ENCODE measurements at regions not wholly inside any gene's neighbourhood (a gene's known extent, or its start where the extent isn't known, plus 50 kb on each side); places are given as distances from the start of the nearest gene placed in this dataset.

DNA sequence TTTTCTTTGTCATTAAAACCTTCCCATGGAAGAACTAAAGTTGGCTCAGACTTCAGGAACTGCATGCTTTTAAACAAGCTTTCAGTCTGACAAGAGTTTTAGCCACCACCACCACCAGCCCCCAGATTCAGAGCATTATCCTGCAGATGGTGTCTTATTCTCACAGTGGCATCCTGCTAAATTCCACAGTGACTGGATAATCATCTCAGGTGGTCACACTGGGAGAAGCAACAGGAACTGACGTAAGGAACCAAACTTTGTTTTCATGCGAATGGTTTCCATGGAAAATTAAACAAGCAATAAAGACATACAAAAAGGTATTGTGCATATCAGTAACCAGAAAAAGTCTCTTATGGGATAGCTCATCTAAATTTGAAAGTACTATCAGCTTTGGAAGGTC, 370.7 kb downstream of the FBXW7 start:
- ATAC-seq (no peak), DNase-seq (ENCODE audit: low spot score) (no peak)

DNA sequence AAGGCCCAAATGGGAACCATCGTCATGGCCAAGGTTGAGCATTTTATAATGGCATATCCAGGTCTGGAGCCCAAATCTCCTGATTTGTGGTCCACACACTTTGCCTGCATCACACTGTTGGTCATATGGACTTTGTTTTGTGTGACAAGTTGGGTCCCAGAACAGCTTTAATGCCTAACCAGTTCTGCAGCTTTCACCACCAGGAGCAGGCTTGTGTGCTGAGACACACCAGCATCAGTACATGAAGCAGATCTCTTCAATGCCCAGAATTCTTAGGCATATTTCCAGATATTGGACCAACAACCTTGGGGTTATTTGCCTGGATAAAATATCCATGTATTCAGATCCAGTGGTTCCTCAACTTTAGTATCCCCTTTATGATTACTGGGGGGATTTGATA, 371.3 kb downstream of the FBXW7 start:
- DNase-seq (ENCODE audit: low spot score) (no peak), ATAC-seq (no peak)

DNA sequence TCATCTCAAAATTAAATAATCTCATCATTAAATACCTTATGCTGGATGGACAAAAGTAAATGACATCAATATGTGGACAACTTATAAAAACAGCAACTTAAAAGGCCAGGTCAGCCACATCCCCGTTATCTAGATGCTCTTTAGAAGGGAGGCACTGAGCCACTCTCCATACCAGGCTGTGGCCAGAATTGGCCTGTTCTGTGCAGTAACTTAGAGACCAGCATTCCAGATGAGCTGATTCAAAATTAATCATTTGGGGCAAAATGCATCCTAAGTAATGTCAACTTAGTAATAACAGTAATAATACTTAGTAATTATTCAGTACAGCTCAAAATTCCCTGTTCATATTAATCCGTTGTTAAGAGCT, 373.6 kb downstream of the FBXW7 start:
- no peak for DNase-seq (ENCODE audit: low spot score)
- ATAC-seq, result no peak

DNA sequence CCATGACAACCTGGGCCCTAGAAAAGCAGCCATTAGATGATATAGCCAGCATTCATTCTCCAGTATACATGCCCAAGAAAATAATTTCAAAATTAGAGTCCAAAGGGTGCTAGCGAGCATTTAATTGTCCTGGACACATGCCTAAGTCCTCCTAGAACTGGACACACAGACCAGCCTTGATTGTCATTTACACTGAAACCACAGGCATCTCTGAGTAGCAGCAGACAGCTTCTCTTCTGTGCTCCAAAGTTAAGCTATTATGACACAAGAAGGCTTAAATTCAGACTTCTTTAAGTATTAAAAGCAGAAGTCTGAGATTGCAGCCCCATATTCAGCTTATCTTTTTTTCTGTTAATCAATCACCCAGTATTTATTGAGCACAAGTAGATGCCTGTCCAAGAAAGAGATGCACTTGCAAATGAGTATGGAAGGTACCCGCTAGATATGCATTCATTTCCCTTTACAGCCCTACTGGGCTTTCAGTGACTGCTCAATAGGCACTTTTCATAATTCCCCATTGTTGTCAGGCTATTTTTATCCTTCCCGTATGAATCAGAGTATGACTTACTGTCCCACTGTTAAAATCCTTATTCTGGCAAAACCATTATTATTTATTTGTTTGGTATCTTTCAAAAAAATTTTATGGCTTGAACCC, 374.1 kb downstream of the FBXW7 start:
- ATAC-seq, result no peak
- no peak for DNase-seq (ENCODE audit: low spot score)

DNA sequence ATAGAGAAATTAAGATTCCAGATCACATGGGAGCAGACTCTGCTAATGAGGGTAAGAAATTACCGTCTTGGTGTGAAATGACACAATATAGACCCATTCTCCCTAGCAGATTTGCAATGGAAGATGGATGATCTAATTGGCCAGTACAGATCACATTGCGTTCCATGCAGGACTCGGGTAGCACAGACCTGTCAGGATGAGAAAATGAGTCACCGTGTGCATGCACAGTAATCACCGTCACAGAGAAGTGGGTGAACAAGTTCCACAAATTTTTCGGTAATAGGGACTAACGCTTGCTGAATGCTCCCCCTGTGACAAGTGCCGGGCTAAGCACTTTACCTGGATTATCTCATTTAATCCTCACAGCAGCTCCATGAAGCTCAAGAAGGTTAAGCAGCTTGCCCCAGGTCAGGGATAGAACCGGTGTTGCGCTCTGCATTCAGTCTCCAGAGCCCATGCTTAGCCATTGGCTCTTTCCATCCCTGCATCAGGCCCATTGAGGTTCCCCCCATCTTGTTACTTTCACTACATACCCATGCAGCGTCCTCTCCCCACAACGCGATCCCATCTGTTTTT, 375.6 kb downstream of the FBXW7 start:
- DNase-seq (ENCODE audit: low spot score) (no peak), ATAC-seq (no peak)

DNA sequence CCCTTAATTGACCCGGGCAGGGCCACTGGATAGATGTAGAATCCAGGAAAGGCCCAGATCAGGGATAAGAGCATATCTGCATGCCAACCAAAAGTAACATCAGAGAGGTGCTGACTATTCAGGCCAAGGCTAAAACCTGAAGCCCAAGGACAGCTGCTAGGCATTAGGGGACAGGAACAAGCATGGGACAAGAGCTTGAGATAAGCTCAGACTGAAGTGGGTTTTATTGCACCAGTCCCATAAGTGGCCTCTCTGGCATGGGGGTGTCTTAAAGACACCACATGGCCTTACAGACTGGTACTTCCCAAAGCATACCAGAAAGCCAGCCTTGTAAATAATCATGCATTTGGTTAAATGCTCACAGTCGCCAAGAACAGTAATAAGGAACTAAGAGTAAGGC, 376.1 kb downstream of the FBXW7 start:
- ATAC-seq (no peak), DNase-seq (ENCODE audit: low spot score) (no peak)

DNA sequence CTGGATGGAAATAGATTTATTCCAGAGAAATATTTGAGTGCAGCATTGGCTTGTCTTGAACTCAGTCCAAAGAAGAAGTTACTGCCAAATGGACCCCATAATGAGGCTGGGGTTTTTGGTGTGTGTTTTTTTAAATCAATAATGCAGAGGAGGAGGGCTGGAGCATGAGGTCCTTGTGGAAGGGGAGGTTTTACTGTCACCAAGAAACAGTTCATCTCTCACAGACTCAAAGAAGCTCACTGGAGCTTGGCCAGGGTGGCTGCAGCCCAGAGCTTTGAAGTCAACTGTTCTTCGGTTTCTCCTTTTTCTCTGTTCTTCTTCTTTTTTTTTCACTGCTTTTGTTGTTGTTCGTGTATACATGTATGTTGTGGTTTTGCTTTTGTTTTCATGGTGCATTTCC, 377.7 kb downstream of the FBXW7 start:
- ATAC-seq (no peak), DNase-seq (ENCODE audit: low spot score) (no peak)

DNA sequence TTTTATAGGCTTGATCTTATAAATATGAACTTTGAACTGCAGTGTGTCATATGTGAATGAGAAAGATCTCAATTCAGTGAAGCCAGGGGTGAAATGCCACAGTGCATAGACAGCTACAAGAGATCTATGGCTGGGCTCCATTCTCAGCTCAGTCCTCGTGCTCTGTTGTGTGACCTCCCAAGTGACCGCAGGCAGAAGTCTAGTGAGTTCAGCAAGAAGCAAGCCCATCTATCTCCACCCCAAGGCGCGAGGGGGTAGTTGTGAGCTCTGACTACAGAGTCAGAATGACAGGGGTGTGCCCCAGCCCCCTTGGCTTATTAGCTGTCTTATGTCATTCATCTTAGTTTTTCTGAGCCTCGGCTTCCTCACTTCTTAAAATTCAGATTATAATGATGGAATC, 378.3 kb downstream of the FBXW7 start:
- no peak for DNase-seq (ENCODE audit: low spot score)
- no peak for ATAC-seq

DNA sequence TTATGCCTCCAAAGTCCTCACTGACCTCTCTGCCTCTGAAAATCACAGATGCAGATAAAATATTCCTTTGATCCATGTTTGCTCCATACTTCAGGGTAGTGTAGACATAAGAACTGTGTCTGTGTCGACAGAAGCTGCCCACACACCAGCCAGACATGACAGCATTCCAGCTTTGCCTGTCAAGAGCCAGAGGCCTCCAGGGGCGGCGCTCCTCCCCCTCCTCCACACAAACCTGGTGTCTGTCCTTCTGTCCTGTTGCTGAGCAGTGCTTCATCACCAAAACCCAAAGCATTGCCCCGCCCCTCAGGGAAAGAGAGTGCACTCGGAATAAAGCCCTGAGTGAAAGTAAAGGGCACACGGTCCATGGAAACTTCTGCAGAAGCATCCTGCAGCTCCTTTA, 379.4 kb downstream of the FBXW7 start:
- no peak for ATAC-seq

DNA sequence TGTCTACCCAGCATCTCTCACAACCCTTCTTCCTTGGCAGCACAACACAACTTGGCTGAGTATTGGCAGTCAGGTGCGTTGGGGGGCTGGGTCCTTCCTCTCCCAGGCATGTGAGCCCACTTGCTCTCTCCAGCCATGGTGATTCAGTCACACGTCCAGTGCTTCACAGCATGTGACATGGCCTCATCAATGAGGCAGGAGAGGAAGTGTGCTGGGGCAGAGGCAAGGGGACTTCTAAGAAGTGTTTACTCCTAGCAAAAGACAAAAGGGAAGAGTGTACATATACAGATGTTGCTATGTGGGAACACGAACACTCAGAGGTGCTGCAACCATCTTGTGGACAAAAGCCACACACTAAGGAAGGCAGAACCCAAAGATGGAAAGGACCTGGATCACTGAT, 380.8 kb downstream of the FBXW7 start:
- ATAC-seq (no peak), DNase-seq (ENCODE audit: low spot score) (no peak)

More for the DNA sequence above, 379.4 kb downstream of the FBXW7 start:
- no peak for DNase-seq (ENCODE audit: low spot score)

DNA sequence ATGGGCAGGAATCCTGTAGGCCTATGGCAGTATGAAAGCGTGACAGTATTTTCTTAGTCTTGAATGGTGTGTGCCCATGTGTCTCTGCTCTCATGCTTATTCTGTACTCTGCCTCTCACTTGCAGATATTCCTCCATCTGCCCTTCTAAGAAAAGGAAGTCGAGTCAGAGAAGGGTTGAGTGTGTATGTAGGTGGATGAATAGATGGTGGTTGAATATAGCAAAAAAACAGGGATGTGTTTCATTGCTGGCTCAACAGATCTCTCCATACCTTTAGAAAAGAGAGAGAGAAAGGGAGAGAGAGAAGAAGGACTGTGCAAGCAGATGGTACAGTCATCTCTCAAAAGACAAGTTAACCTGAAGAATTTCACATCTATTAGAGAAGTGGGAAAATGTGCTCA, 381.5 kb downstream of the FBXW7 start:
- no peak for ATAC-seq

DNA sequence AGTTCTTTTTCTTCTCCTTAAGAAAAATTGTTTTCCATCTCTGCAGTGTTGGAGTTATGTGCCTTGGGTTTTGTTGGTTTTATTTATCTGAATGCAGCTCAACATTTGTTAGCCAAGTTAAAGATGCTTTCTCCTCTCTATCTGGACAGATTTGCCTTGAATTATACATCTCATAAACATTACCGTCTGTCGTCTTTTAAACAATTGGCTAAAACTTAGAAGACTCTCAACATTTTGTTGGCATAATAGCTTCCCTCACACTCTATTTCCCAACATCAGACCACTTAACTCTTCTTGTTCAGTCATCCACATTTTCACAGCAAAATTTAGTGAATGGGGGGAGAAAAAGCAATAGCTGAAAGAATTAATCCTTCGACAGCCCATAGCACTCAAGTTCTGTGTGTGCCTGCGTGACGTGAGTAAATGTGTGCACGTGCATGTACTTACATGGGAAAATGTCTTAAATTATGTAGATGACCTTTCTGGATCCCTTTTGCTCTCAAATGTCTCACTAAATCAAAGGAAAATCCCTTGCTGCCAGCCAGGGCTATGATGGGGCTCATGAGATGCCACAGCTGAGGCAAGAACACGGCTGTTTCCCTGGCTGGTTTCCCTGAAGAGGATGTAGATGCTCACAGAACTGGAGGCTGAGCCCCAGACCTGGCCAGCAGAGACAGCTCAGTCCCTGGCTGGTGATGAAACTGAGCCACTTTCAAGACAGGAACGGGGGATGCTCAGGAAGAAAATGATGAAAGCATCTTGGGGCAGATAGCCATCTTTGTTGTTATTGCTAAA, 382.2 kb downstream of the FBXW7 start:
- ATAC-seq (no peak), DNase-seq (ENCODE audit: low spot score) (no peak)

More for the DNA sequence above, 381.5 kb downstream of the FBXW7 start:
- no peak for DNase-seq (ENCODE audit: low spot score)

DNA sequence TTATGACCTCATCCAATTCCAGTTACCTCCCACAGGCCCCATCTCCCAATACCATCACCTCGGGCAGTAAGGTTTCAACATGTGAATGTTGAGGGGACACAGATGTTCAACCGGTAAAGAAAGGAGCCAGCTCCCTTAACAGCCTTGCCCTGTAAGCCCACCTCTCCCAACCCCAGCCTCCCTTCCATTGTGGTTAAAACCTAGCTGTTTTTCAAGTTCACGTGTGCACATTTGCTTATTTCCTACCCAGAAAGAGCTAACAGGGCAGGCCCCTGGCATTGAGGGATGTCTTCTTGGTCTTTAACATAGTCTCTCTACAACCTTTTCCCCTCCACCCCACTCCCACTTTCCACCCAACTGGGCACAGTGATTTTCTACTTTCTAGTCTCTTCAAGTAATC, 385.7 kb downstream of the FBXW7 start:
- no peak for DNase-seq (ENCODE audit: low spot score)
- ATAC-seq, result no peak

DNA sequence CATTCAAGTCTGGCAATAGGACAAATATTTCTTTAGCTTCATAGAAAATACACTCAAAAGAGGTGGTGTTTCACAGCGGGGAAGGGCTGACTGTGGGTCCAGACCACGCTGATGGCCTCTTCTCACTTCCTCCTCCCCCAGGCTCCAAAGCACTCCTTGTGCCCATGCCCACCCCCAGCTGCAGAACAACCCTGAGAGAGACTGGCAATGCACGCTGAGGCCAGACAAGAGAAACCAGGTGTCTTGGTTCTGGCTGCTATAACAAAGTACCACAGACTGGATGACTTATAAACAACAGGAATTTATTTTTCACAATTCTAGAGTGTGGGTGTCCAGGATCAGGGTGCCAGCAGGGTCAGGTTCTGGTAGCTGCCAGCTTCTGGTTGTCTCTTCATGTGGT, 386.1 kb downstream of the FBXW7 start:
- ATAC-seq (no peak), DNase-seq (ENCODE audit: low spot score) (no peak)

DNA sequence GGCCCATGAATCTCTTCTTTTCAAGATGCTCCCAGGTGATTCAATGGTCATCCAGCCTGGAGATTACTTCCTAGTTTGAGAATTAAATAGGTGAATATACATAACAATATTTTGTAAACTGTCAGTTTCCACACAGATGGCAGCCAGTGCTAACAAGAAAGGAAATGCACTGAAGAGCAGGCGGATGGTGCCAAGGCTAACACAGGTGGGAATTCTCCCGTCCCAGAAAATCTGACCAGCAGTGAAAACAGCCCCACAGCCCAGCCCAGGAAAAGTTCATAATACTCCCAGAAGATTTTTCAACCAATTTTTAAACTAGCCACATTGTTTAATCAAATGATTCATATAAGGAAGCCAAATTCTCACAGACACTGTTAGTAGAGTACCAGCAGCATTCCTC, 387.2 kb upstream of the GATB start:
- ATAC-seq (no peak), DNase-seq (ENCODE audit: low spot score) (no peak)

DNA sequence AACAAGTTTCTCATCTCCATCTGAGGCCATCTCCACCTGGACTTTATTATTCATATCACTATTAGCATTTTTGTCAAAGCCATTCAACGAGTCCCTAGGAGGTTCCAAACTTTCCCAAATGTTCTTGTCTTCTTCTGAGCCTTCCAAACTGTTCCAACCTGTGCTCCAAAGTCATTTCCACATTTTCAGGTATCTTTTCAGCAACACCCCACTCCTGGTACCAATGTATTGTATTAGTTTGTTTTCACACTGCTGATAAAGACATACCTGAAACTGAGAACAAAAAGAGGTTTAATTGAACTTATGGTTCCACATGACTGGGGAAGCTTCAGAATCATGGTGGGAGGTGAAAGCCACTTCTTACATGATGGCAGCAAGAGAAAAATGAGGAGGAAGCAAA, 385.4 kb upstream of the GATB start:
- ATAC-seq, result no peak
- DNase-seq (ENCODE audit: low spot score), result no peak

DNA sequence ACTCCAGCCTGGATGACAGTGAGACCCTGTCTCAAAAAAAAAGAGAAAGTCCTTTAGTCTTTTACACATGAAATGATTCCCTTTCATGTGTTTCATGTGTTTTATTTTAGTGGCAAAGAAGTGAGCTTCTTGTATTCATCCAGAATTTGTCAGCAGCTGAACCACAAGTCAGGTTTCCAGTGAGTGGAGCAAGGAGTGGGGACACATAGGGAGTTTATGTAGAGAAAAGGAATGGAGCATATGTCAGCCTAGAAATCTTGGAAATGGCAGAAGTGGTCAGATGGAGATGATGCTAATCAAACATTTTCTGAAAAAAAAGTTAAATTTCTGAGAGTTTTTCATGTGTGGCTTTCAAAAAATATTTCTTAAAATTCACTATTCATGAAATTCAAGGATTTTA, 383.0 kb upstream of the GATB start:
- DNase-seq (ENCODE audit: low spot score), result no peak
- ATAC-seq, result no peak

DNA sequence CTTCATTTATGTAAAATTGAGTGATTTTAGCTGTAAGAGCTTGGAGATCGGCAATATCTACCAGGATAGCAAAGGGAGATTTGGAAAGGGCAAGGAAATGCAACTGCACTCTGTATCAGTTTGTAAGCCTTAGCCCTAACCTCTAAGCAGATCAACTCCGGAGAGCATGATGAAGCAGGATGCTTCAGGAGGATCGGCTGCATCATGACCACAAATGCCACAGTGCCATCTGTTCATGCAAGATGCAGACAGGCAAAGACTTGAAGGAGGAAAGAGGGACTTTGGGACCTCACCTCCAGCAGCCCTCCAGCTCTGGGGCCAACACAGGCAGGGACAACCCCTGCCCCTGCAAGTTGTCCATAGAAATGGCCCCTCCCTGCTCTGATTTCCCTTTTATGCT, 377.6 kb upstream of the GATB start:
- no peak for ATAC-seq
- no peak for DNase-seq (ENCODE audit: low spot score)

DNA sequence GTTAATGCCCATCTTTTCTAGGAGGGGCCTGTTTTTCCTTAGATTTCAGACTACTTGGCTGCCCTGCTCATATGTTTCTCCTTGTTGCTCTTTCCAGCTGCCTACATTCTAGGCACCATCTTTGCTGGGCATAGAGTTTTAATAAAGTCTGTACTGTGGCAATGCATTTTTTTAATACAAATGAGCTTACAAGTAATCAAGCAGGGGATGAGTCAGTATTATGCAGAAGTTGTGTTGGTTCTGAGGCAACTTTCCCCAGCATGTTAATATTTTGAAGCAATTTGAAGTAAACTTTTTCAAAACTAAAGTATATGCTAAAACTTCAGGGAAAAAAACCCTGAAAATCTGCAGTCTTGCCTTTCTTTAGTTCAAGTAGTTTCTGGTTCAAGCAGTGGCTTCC, 372.0 kb upstream of the GATB start:
- no peak for ATAC-seq
- no peak for DNase-seq (ENCODE audit: low spot score)

DNA sequence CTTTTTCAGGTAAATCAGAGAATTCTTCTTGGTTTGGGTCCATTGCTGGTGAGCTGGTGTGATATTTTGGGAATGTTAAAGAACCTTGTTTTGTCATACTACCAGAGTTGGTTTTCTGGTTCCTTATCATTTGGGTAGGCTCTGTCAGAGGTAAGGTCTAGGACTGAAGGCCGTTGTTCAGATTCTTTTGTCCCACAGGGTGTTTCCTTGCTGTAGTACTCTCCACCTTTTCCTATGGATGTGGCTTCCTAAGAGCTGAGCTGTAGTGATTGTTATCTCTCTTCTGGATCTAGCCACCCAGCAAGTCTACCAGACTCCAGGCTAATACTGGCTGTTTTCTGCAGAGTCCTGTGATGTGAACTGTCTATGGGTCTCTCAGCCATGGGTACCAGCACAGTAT, 367.5 kb upstream of the GATB start:
- DNase-seq (ENCODE audit: low spot score) (no peak), ATAC-seq (no peak)

DNA sequence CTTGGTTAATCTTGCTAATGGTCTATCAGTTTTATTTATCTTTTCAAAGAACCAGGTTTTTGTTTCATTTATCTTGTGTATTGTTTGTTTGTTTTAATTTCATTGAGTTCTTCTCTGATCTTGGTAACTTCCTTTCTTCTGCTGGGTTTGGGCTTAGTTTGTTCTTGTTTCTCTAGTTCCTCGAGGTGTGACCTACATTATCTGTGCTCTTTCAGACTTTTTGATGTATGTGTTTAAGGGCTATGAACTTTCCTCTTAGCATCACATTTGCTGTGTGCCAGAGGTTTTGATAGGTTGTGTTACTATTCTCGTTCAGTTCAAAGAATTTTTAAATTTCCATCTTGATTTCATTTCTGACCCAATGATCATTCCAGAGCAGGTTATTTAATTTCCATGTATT, 365.4 kb upstream of the GATB start:
- DNase-seq (ENCODE audit: low spot score) (no peak), ATAC-seq (no peak)

DNA sequence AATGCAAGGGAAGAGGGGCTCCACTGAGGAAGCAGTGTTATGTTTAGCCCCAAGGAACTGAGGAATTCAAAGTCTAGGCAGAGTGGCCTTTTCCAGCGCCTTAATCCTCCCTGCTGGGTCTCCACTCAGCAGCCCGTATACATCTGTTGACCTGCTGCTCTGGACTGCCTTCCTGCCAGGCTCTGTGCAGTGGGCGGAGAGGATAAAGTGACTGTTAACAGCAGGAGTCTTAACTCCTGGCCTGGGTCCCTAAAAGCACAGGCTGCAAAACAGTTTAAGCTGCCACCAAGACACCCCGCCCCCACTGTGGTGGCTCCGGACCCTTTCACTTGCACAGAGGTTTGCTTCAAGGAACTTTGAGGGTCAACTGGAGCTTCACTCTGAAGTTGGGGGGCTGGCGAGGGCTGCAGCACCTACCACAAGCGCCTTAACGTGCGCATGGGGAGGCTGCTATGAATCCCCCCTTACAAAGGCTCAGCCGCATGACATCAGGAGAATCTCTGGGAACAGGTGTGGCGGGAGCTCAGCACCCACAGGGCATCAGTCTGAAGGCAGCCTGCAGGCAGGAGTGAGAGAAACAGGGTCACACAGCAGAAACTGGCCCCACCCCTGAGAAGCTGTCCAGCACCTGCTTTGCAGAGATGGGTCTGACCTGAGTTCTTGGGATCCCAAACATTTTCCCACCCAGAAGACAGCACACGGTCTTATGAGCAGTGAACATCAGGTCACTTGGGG, 358.2 kb upstream of the GATB start:
- DNase-seq (ENCODE audit: low spot score) (no peak), ATAC-seq (no peak)

All from left lobe of liver (tissue), 2 donors.